OCI-LY3 (cell line): ENCODE measurements at regions not wholly inside any gene's neighbourhood (a gene's known extent, or its start where the extent isn't known, plus 50 kb on each side); places are given as distances from the start of the nearest gene placed in this dataset.

Experiments used
- CTCF ChIP-seq: fragments of 200-600, 300-600 bp; sonication (generic); IDR thresholded peaks from 2 replicates; pipeline ENCODE4 v1.5.1; 2014; ENCODE audit warnings: antibody characterized with exemption, low read length, low read depth
- EZH2phosphoT487 ChIP-seq: fragments of 200-600 bp; shearing (Covaris generic); IDR thresholded peaks from 2 replicates; pipeline ENCODE4 v1.6.1; 2018; ENCODE audit warnings: antibody characterized with exemption, mixed run types, low read depth

DNA sequence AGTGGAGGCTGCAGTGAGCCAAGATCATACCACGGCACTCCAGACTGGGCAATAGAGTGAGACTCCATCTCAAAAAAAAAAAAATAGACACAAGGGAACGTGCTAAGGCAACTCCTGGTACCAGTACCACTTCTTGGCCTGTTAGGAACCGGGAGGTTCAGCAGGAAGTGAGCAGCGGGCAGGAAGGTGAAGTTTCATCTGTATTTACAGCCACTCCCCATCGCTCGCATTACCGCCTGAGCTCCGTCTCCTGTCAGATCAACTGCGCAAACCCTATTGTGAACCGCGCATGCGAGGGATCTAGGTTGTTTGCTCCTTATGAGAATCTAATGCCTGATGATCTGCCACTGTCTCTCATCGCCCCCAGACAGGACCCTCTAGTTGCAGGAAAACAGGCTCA is 69.9 kb upstream of the FOXK1 start:
- TF ChIP-seq CTCF (no peak), EZH2phosphoT487 (no peak)
